ENCODE measurements at regions not wholly inside any gene's neighbourhood (a gene's known extent, or its start where the extent isn't known, plus 50 kb on each side); places are given as distances from the start of the nearest gene placed in this dataset.

DNA sequence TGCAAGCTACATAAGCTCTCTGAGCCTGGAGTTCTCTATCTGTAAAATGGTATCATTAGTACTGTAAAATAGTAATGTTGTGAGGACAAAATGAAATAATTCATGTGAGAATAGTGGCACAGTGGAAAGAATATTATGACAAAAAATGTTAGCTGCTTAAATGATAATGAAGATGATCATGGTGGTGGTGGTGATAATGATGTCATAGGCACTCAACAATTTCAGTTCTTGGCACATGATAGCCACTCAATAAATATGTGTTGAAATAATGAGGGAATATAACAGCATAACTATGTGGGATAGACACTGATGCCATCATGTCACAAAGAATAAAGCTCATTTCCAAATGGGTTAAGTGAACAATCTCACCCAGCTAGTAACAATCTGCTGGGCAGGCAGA, 736.3 kb downstream of the EFNB2 start:
- TF ChIP-seq CTCF (IDR thresholded peaks at IDR 0.05) (no peak), POLR2A (IDR thresholded peaks at IDR 0.05) (no peak)
